Loucy (cell line): ENCODE measurements at regions not wholly inside any gene's neighbourhood (a gene's known extent, or its start where the extent isn't known, plus 50 kb on each side); places are given as distances from the start of the nearest gene placed in this dataset.

Experiments used
- CTCF ChIP-seq: fragments of 200-600 bp; sonication (generic); conservative IDR thresholded peaks from 2 replicates; pipeline ENCODE4 v1.5.1; 2014; ENCODE audit warnings: mild to moderate bottlenecking, antibody characterized with exemption, low read length
- EZH2phosphoT487 ChIP-seq: fragments of 200-600 bp; IDR thresholded peaks from 2 replicates; pipeline ENCODE4 v1.6.1; 2018; ENCODE audit warnings: antibody characterized with exemption, mild to moderate bottlenecking, moderate library complexity, borderline replicate concordance

GRCh38 chr9:126063326-126063725, 263.3 kb upstream of the MVB12B start:
- no peak for TF ChIP-seq CTCF
- no peak for TF ChIP-seq EZH2phosphoT487
